Endothelial cell (in vitro differentiated cells): ENCODE measurements at regions not wholly inside any gene's neighbourhood (a gene's known extent, or its start where the extent isn't known, plus 50 kb on each side); places are given as distances from the start of the nearest gene placed in this dataset.

ENCODE experiments used
- DNase-seq: peaks from one replicate; pipeline ENCODE4 v3.0.0; 2021; ENCODE audit warnings: low spot score
- H3K27ac Mint-ChIP-seq: one replicate; pipeline ENCODE4 v1.8.0; 2021; ENCODE audit warnings: mixed read lengths, inconsistent platforms; ENCODE audit not compliant: unreplicated experiment
- H3K27me3 Mint-ChIP-seq: one replicate; pipeline ENCODE4 v1.8.0; 2021; ENCODE audit warnings: mild to moderate bottlenecking, moderate library complexity, mixed read lengths, inconsistent platforms; ENCODE audit not compliant: unreplicated experiment
- H3K36me3 Mint-ChIP-seq: one replicate; pipeline ENCODE4 v1.8.0; 2021; ENCODE audit warnings: mild to moderate bottlenecking, low read depth, mixed read lengths, inconsistent platforms; ENCODE audit not compliant: unreplicated experiment
- H3K4me1 Mint-ChIP-seq: one replicate; pipeline ENCODE4 v1.8.0; 2021; ENCODE audit warnings: mild to moderate bottlenecking, mixed read lengths, inconsistent platforms; ENCODE audit not compliant: unreplicated experiment
- H3K4me3 Mint-ChIP-seq: one replicate; pipeline ENCODE4 v1.8.0; 2021; ENCODE audit warnings: mild to moderate bottlenecking, mixed read lengths, inconsistent platforms; ENCODE audit not compliant: unreplicated experiment
- H3K9me3 Mint-ChIP-seq: one replicate; pipeline ENCODE4 v1.8.0; 2021; ENCODE audit warnings: mixed read lengths, inconsistent platforms; ENCODE audit not compliant: unreplicated experiment
- TF ChIP-seq, protein P1 (sequence below): fragments of 200-600 bp; sonication (generic); IDR thresholded peaks from one replicate; pipeline ENCODE4 v1.5.0; 2021; ENCODE audit warnings: antibody characterized with exemption; ENCODE audit not compliant: unreplicated experiment

DNA sequence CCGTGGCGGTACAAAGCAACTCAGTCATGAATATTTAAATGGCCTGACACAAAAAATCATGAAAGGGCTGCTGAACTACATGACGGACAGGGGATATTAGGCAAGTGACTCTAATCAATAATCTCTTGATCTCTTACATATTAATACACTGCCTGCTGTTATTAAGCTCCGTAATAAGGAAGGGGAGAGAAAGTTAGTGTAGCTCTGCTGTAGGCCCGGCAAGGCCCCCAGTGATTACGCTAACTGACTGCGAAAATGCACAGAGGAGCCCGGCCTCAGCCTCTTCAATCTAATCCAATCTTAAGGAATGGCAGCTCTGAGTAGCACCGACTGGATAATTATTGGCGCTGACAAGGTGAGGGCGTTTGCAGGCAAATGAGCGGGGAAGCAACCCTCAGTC, 583.5 kb upstream of the MKI67 start:
- peaks cover 10% of the 10 kb centered on the region for H3K4me1 Mint-ChIP-seq
- H3K9me3 Mint-ChIP-seq: no peaks in the 10 kb centered on the region
- no peak overlapping the region for H3K27ac Mint-ChIP-seq
- no peaks in the 10 kb centered on the region for H3K36me3 Mint-ChIP-seq
- H3K4me3 Mint-ChIP-seq: no peak overlapping the region
- DNase-seq: no peak
- H3K27me3 Mint-ChIP-seq: peaks cover 8% of the 10 kb centered on the region
- TF ChIP-seq, protein P1, sequence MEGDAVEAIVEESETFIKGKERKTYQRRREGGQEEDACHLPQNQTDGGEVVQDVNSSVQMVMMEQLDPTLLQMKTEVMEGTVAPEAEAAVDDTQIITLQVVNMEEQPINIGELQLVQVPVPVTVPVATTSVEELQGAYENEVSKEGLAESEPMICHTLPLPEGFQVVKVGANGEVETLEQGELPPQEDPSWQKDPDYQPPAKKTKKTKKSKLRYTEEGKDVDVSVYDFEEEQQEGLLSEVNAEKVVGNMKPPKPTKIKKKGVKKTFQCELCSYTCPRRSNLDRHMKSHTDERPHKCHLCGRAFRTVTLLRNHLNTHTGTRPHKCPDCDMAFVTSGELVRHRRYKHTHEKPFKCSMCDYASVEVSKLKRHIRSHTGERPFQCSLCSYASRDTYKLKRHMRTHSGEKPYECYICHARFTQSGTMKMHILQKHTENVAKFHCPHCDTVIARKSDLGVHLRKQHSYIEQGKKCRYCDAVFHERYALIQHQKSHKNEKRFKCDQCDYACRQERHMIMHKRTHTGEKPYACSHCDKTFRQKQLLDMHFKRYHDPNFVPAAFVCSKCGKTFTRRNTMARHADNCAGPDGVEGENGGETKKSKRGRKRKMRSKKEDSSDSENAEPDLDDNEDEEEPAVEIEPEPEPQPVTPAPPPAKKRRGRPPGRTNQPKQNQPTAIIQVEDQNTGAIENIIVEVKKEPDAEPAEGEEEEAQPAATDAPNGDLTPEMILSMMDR: no peak

DNA sequence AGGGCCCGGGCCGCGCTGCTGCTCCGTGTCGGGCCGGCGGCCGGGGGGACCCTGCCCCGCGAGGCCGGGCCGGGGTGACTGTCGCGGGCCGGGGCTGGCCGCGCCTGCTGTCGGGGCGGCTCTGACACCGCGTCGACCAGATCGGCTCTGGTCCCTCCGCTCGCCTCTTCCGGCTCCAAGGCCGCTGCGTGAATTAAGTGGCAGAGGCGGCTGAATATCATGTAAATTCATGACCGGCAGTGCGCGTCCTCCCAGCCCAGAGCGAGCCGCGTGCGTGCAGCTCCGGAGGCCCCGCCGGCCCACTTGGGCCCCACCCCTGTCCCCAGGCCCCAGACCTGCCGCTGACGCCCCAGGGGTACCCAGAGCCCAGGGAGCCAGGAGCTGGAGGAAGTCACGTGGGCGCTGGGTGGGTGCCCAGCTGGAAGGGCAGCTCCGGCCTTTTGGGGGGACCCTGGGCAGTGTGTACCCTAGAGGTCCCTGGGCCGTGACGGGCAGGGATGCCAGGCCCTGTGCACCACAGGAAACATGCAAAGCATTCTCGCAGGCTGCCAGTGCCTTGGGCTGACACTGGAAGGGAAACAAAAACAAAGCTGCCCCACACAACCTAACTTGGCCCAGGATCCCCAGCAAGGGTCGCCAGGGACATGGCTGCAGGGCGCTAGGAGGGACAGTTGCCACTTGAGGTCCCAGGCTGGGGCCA, 584.0 kb upstream of the MKI67 start:
- peaks cover 8% of the 10 kb centered on the region for H3K27me3 Mint-ChIP-seq
- TF ChIP-seq, protein P1: no peak
- no peak overlapping the region for H3K27ac Mint-ChIP-seq
- H3K4me1 Mint-ChIP-seq: peaks cover 10% of the 10 kb centered on the region
- H3K9me3 Mint-ChIP-seq: no peaks in the 10 kb centered on the region
- no peak for DNase-seq
- no peaks in the 10 kb centered on the region for H3K36me3 Mint-ChIP-seq
- no peak overlapping the region for H3K4me3 Mint-ChIP-seq

DNA sequence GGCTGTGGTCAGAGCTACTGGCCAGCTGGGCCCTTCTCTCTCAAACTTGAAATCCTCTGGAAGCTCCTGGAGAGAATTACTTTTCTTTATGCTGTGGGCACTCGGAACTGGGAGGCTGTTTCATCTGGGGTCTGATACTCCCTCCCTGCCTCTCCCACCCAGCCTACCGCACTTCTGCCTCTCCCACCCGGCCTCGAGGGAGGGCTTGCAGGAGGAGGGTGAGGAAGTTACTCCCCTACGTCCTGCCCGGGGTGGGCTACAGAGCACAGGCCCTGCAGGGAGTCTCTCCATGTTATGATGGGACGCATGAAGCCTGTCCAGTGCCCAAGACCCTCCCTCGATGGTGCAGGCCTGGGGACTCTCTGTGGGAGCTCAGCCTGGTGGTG, 584.6 kb upstream of the MKI67 start:
- peaks cover 8% of the 10 kb centered on the region for H3K27me3 Mint-ChIP-seq
- no peaks in the 10 kb centered on the region for H3K36me3 Mint-ChIP-seq
- peaks cover 10% of the 10 kb centered on the region for H3K4me1 Mint-ChIP-seq
- TF ChIP-seq, protein P1: no peak
- no peak overlapping the region for H3K4me3 Mint-ChIP-seq
- DNase-seq: no peak
- H3K27ac Mint-ChIP-seq: no peak overlapping the region
- H3K9me3 Mint-ChIP-seq: no peaks in the 10 kb centered on the region

DNA sequence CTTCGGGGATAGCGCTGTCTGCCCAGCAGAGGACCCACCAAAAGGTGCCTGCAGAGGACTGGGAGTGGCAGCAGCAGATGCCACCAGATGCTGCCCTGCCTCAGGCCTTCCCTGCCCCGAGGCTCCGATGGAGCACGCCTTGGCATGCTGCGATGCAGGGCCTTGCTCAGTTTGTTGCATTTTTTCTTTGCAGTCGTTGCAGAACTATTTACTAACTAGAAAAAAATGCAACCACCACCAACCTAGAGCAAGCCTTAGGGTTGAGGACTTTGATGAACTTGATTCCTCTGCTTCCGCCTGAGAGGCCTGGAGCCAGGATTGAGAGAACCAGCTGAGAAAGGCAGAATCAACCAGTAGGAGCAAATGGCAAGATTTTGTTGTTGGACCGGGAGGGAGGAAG, 585.6 kb upstream of the MKI67 start:
- TF ChIP-seq, protein P1: no peak
- no peaks in the 10 kb centered on the region for H3K9me3 Mint-ChIP-seq
- H3K36me3 Mint-ChIP-seq: no peaks in the 10 kb centered on the region
- H3K4me1 Mint-ChIP-seq: peaks cover 8% of the 10 kb centered on the region
- no peak overlapping the region for H3K4me3 Mint-ChIP-seq
- peaks cover 8% of the 10 kb centered on the region for H3K27me3 Mint-ChIP-seq
- DNase-seq: no peak
- H3K27ac Mint-ChIP-seq: no peak overlapping the region

DNA sequence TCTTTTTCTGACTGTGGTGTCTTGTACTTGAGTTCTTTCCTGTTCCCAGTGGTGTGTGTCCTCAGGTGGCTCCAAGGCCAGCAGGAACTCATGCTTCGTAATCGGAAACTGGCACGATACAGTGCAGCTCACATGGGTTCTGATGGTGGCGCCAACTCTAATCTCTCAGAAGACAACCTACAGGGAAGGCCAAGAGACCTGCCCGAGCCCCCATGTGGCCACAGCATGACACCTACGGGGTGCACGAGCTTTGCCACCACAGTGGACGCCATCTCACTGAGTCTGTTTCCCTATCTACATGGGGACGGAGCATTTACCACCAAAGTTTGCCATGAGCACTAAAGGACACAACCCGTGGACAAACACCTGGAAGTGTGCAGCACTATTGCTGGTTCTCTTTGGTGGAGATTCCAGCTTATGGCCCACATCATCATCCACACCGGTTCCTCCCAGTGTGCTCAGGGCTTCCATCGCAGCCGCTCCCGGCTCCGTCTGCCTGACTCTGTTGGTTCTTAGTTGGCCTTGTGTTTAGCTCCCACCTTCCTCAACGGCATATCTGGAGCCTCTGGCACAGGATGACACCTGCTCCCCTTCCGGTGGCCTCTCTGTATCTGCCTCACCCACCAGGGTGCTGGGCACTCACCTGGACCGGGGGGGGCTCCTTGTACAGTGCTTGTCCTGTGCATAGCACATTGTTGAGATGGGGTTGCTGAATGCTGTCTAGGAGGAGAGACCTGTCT, 586.6 kb upstream of the MKI67 start:
- Mint-ChIP-seq H3K36me3 (no peaks in the 10 kb centered on the region), H3K4me3 (no peak overlapping the region), H3K27ac (no peak overlapping the region), H3K4me1 (peaks cover 8% of the 10 kb centered on the region), H3K27me3 (peaks cover 8% of the 10 kb centered on the region), H3K9me3 (no peaks in the 10 kb centered on the region)
- TF ChIP-seq, protein P1: no peak
- DNase-seq: no peak
